Left lung (tissue), 4 donors: ENCODE measurements at regions not wholly inside any gene's neighbourhood (a gene's known extent, or its start where the extent isn't known, plus 50 kb on each side); places are given as distances from the start of the nearest gene placed in this dataset.

ENCODE experiments used
- ATAC-seq: fragments of 200-7000 bp; cut with Tn5 transposase; one replicate; pipeline ENCODE4 v1.9.1; 2020; ENCODE audit warnings: moderate library complexity
- DNase-seq, 4 donors: peaks; one replicate each; pipeline ENCODE4 v3.0.0-alpha.2; 2013 to 2020
- H3K27ac ChIP-seq, 2 donors: fragments of 200-600 bp; sonication (generic) in 1 of 2; one replicate each; pipeline versions ENCODE4 v1.5.0 to v1.8.0; 2020 to 2021
- H3K27me3 ChIP-seq, 2 donors: fragments of 200-600 bp; sonication (generic) in 1 of 2; one replicate each; pipeline versions ENCODE4 v1.5.0 to v1.8.0; 2020 to 2021
- H3K36me3 ChIP-seq, 2 donors: fragments of 200-600 bp; sonication (generic) in 1 of 2; one replicate each; pipeline versions ENCODE4 v1.5.0 to v1.8.0; 2020 to 2021
- H3K4me1 ChIP-seq, 2 donors: fragments of 200-600 bp; one replicate each; pipeline ENCODE4 v1.8.0; 2021
- H3K4me3 ChIP-seq, 2 donors: fragments of 200-600 bp; sonication (generic) in 1 of 2; one replicate each; pipeline versions ENCODE4 v1.5.0 to v1.8.0; 2020 to 2021; ENCODE audit warnings: mild to moderate bottlenecking in 1 of 2
- H3K9me3 ChIP-seq, 2 donors: fragments of 200-600 bp; sonication (generic) in 1 of 2; one replicate each; pipeline versions ENCODE4 v1.5.0 to v1.8.0; 2020 to 2021
- intact Hi-C, 2 donors: fragments of 100-400 bp; cut with DNase I; formaldehyde crosslinking; loops; one replicate each; pipeline versions ENCODE4 v1.11.2 to v1.14.2; 2022
- TF ChIP-seq, protein P1 (sequence below), 2 donors: fragments of 200-600 bp; sonication (generic) in 1 of 2; IDR thresholded peaks; one replicate each; pipeline versions ENCODE4 v1.5.0 to v1.8.0; 2021; ENCODE audit warnings: antibody characterized with exemption in 2 of 2
- donor health status: DM: no; HTN: yes; CAD: no.
- donor health status: DM: no; HTN: no; CAD: no.

DNA sequence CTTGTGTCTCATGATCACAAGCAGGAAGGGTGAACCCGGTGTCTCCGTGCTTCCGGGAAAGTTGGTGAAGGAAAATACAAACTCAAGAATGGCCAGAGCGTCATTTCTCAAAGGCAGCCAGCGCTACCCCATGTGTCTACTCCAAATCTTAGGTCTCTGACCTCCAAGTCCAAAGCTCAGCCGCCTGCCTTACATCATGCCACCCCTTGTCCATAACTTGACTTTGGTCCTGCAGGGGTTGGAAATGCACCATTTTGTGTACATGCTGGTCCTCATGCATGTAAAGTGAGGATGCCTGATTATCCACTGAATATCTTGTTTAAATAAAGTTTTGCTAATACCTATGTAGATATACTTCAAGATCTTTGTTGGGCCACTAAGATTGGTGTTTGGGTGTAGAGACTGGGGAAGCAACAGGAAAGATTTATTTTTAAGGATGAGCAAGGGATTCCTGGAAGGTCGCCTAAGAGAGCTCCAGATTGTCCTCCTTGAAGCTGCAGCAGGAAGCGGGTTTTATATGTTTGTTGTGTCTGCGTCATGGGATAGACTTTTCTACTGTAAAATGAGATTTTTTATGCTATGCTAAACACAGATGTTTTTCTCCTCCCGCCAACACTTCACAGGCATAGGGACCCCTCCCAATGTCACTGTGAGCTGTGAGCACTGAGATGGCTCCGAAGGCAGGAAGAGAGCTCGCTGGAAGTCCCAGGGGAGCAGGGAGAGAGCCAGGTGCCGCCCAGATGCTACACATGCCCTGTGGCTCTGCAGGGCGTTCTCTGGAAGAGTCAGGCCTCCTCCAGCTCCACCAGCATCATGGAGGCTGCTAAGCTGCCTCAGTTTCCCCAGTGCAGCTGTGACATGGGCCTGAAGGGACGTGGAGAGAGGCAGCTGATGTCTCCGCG lies 176.2 kb upstream of the HDAC4 start:
- Histone ChIP-seq H3K9me3 (no peaks in the 10 kb centered on the region), H3K36me3 (no peaks in the 10 kb centered on the region), H3K27ac (no peak overlapping the region), H3K4me3 (no peak overlapping the region), H3K27me3 (peaks cover 0 to 18% of the 10 kb centered on the region in 2 donors), H3K4me1 (no peaks in the 10 kb centered on the region)
- ATAC-seq (no peak), DNase-seq (peak in 1 of 4 donors; percentile 33)
- intact Hi-C loops = no loop called here
- TF ChIP-seq, protein P1, sequence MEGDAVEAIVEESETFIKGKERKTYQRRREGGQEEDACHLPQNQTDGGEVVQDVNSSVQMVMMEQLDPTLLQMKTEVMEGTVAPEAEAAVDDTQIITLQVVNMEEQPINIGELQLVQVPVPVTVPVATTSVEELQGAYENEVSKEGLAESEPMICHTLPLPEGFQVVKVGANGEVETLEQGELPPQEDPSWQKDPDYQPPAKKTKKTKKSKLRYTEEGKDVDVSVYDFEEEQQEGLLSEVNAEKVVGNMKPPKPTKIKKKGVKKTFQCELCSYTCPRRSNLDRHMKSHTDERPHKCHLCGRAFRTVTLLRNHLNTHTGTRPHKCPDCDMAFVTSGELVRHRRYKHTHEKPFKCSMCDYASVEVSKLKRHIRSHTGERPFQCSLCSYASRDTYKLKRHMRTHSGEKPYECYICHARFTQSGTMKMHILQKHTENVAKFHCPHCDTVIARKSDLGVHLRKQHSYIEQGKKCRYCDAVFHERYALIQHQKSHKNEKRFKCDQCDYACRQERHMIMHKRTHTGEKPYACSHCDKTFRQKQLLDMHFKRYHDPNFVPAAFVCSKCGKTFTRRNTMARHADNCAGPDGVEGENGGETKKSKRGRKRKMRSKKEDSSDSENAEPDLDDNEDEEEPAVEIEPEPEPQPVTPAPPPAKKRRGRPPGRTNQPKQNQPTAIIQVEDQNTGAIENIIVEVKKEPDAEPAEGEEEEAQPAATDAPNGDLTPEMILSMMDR (IDR thresholded peaks at IDR 0.05) = no peak

DNA sequence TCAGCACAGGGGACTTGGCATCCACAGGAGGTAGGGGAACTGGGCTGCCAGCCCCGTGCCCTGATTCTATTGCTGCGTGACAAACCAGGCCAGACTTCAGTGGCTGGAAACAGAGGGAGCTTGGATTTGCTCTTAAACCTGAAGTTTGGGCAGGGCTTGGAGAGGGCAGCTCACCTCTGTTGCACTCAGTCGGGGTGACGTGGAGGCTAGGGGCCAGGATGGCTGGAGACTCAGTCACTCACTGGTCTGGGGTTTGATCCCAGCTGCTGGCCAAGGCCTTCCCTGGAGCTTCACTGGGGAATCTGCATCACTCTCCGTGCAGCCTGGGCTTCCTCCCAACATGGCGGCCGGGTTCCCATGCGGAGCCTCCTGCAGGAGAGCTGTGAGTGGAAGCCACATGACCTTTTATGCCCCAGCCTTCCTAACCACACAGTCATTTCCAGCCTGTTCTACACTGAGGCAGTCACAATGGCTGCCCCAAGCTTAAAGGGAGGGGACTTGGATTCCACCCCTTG lies 175.2 kb upstream of the HDAC4 start:
- intact Hi-C loops = no loop called here
- no peaks in the 10 kb centered on the region for H3K36me3 ChIP-seq
- no peak overlapping the region for H3K4me3 ChIP-seq
- DNase-seq (peak in 1 of 4 donors; percentile 23), ATAC-seq (no peak)
- H3K4me1 ChIP-seq = no peaks in the 10 kb centered on the region
- TF ChIP-seq, protein P1 (IDR thresholded peaks at IDR 0.05) = no peak
- no peak overlapping the region for H3K27ac ChIP-seq
- peaks cover 0 to 18% of the 10 kb centered on the region in 2 donors for H3K27me3 ChIP-seq
- no peaks in the 10 kb centered on the region for H3K9me3 ChIP-seq

DNA sequence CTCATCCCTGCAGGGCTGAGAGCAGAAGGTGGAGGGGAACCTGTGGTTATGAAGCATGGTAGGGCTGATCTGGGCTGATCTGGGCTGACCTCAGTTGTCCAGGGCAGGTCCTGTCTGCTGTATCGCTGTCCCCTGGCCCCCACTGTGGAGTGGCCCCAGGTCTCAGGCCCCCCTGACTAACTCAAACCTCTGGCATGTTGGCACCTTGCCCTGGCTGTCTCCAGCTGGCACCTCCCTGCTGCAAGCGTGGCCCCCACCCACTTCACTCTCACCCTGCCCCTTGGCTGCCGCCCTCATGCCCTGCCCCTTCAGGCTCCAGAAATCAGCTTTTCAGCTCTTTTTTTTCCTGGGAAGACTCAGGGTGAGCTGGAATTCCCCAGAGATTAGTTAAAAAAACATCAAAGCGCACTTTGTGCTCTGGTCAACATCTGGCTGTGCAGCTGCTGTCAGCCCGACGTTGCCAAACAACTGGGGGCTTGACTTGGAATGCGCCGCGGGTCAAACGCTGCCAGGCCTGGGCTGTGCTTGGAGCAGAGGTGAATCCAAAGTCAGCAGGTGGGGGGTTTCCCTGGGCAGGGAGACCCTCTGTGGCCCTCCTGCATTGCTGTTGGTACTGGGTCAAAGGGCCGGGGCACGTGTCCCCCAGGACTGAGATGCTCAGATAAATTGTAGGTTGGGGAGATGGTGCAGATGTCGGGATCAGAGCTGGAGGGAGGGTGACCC lies 173.8 kb upstream of the HDAC4 start:
- intact Hi-C loops = no loop called here
- Histone ChIP-seq H3K27me3 (peaks cover 0 to 18% of the 10 kb centered on the region in 2 donors), H3K27ac (no peak overlapping the region), H3K9me3 (no peaks in the 10 kb centered on the region), H3K4me1 (no peaks in the 10 kb centered on the region), H3K4me3 (no peak overlapping the region), H3K36me3 (no peaks in the 10 kb centered on the region)
- TF ChIP-seq, protein P1 (IDR thresholded peaks at IDR 0.05) = no peak
- no peak for ATAC-seq
- peak in 2 of 4 donors; percentile 31 to 44 for DNase-seq

DNA sequence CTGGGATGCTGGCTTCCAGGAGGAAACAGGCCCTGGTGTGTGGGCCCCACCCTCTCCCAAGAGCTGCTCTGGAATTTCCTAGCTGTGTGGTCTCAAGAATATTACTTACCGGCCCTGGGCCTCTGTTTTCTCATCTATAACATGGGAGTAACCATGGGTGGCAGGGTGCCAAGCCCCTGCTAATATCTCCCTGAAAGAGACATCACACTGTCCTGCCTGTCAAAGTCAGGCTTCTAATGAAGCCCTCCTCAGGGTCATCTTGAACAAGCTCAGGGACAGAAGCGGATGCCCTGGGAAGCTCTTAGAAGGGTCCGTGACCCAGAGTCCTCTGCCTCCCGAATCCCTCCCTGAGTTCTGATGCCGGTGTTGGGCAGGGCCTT lies 173.2 kb upstream of the HDAC4 start:
- H3K36me3 ChIP-seq = no peaks in the 10 kb centered on the region
- no peaks in the 10 kb centered on the region for H3K9me3 ChIP-seq
- no peak overlapping the region for H3K4me3 ChIP-seq
- ATAC-seq = no peak
- H3K27me3 ChIP-seq = peaks cover 0 to 22% of the 10 kb centered on the region in 2 donors
- no peak overlapping the region for H3K27ac ChIP-seq
- H3K4me1 ChIP-seq = no peaks in the 10 kb centered on the region
- intact Hi-C loops = no loop called here
- no peak for DNase-seq
- TF ChIP-seq, protein P1 (IDR thresholded peaks at IDR 0.05) = no peak

DNA sequence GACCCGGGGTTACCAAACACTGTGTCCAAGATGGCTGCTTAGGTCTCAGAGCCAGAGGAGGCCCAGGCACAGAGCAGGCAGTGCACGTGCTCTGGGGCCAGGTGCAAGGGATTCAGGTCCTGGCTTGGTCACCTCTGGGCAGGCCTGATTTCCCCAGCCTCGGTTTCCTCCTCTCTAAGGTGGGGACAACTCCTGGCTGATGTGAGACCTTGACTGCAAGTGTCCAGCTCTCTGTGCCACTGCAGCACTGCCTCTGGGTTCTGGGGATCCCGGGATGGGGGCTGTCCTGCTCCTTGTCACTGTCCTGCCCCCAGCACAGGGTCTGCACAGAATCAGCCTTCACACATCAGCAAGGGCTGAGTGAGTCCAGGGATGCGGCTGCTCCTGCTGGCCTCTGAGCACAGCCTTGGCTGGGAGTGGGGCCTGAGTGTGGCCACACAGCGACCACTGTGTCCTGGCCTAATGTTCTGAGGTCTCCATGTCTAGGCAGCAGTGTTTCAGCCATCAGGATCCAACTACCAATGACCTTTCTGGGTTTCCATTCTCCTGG lies 170.2 kb upstream of the HDAC4 start:
- peak in 1 of 4 donors; percentile 43 for DNase-seq

More for the DNA sequence above, 170.2 kb upstream of the HDAC4 start:
- Histone ChIP-seq H3K4me1 (no peaks in the 10 kb centered on the region), H3K27me3 (peaks cover 0 to 16% of the 10 kb centered on the region in 2 donors), H3K27ac (no peak overlapping the region), H3K36me3 (no peaks in the 10 kb centered on the region), H3K9me3 (no peaks in the 10 kb centered on the region), H3K4me3 (no peak overlapping the region)
- no peak for ATAC-seq
- TF ChIP-seq, protein P1 (IDR thresholded peaks at IDR 0.05) = no peak
- intact Hi-C loops = no loop called here
